K562 (cell line): ENCODE measurements at regions not wholly inside any gene's neighbourhood (a gene's known extent, or its start where the extent isn't known, plus 50 kb on each side); places are given as distances from the start of the nearest gene placed in this dataset.

Source experiments
- ATAC-seq: fragments of 200-7000 bp; cut with Tn5 transposase; 3 replicates; pipeline ENCODE4 v1.9.1; 2020; ENCODE audit warnings: moderate library complexity
- BruUV-seq: library from RNA; stranded (reverse); fragments of 400-500 nt; replicated peaks from 2 replicates; lab custom pipeline; 2021; lab: Mats Ljungman, UMichigan
- CTCF ChIA-PET: fragments of 300-600 bp; formaldehyde crosslinking; extraction: SDS; loops from one replicate; lab custom pipeline; 2021; ENCODE audit warnings: low intra/inter-chr PET ratio; lab: Yijun Ruan, JAX
- POLR2A ChIA-PET: fragments of 300-600, 350-650 bp; sonication (Branson Sonifier 250); formaldehyde crosslinking; extraction: SDS; loops from one replicate; lab custom pipeline; 2021; ENCODE audit warnings: antibody characterized with exemption, inconsistent platforms; lab: Yijun Ruan, JAX
- DNase-seq, 4 experiments: peaks; one replicate each; pipeline versions ENCODE4 v3.0.0 to v3.0.0-alpha.2; 2011 to 2018; ENCODE audit warnings: low spot score in 3 of 4, mixed read lengths in 3 of 4; ENCODE audit errors: extremely low read depth in 1 of 4
- FAIRE-seq: peaks from 2 replicates; lab custom pipeline; 2011; peaks lifted over from hg19 to GRCh38; lab: Jason Lieb, UNC
- H2AFZ ChIP-seq: 2 replicates; pipeline ENCODE4 v1.6.0; 2011; ENCODE audit warnings: low read depth, low read length, control low read depth, inconsistent platforms
- H3K27ac ChIP-seq: fragments of 200-600 bp; 3 replicates; pipeline ENCODE4 v1.8.0; 2011; ENCODE audit warnings: low read depth, mild to moderate bottlenecking, control low read depth, inconsistent platforms, low read length, moderate library complexity, mixed read lengths; ENCODE audit errors: extremely low read depth
- H3K27me3 ChIP-seq, 2 experiments: fragments of 300-600 bp in 1 of 2; 2 replicates in 1 of 2; 3 replicates in 1 of 2; pipeline versions ENCODE4 v1.6.0 to v1.8.0; 2011; ENCODE audit warnings: inconsistent platforms in 2 of 2, low read length in 2 of 2, mild to moderate bottlenecking in 1 of 2, mixed read lengths in 1 of 2, moderate library complexity in 1 of 2; ENCODE audit not compliant: control insufficient read depth in 2 of 2, insufficient read depth in 2 of 2
- H3K36me3 ChIP-seq: fragments of 300-600 bp; 3 replicates; pipeline ENCODE4 v1.8.0; 2011; ENCODE audit warnings: mild to moderate bottlenecking, low read length, inconsistent platforms; ENCODE audit not compliant: control insufficient read depth, insufficient read depth
- H3K4me1 ChIP-seq, 2 experiments: fragments of 200-600 bp in 1 of 2; replicated peaks in 1 of 2; 2 replicates in 1 of 2; 3 replicates in 1 of 2; pipeline versions ENCODE4 v1.5.1 to v1.8.0; 2011; ENCODE audit warnings: inconsistent platforms in 2 of 2, low read length in 2 of 2, mild to moderate bottlenecking in 1 of 2, mixed read lengths in 1 of 2, moderate library complexity in 1 of 2; ENCODE audit not compliant: control insufficient read depth in 2 of 2, insufficient read depth in 2 of 2
- H3K4me2 ChIP-seq: 2 replicates; pipeline ENCODE4 v1.6.1; 2011; ENCODE audit warnings: low read length, control low read depth, inconsistent platforms, mixed read lengths; ENCODE audit not compliant: insufficient read depth
- H3K4me3 ChIP-seq: fragments of 200-600 bp; sonication (generic), shearing (Covaris generic); 2 replicates; pipeline ENCODE4 v1.5.1; 2016; ENCODE audit warnings: control low read depth, inconsistent platforms
- H3K79me2 ChIP-seq: fragments of 200-600 bp; 3 replicates; pipeline ENCODE4 v1.8.0; 2011; ENCODE audit warnings: low read length, inconsistent platforms; ENCODE audit not compliant: control insufficient read depth, insufficient read depth
- H3K9ac ChIP-seq, 2 experiments: 2 replicates each; pipeline versions ENCODE4 v1.6.0 to v1.6.1; 2011; ENCODE audit warnings: low read depth in 2 of 2, low read length in 2 of 2, control low read depth in 1 of 2, inconsistent platforms in 1 of 2, mild to moderate bottlenecking in 1 of 2, mixed read lengths in 1 of 2; ENCODE audit not compliant: insufficient read depth in 1 of 2
- H3K9me1 ChIP-seq: one replicate; pipeline ENCODE4 v1.6.0; 2011; ENCODE audit warnings: inconsistent platforms, mild to moderate bottlenecking, low read length, moderate library complexity; ENCODE audit not compliant: control insufficient read depth, insufficient read depth
- H3K9me3 ChIP-seq: replicated peaks from 2 replicates; pipeline ENCODE4 v1.5.1; 2011; ENCODE audit warnings: low read depth, low read length, inconsistent platforms; ENCODE audit not compliant: control insufficient read depth, insufficient read depth
- H4K20me1 ChIP-seq: replicated peaks from 2 replicates; pipeline ENCODE4 v1.6.1; 2011; ENCODE audit warnings: low read length, inconsistent platforms, mixed read lengths; ENCODE audit not compliant: control insufficient read depth, insufficient read depth
- ARID3B ChIP-seq: fragments of 250-450 bp; sonication (Bioruptor Pico); IDR thresholded peaks from 2 replicates; pipeline ENCODE4 v1.4.0; 2020; ENCODE audit warnings: borderline replicate concordance
- HINFP ChIP-seq: fragments of 450-650 bp; conservative IDR thresholded peaks from 2 replicates; pipeline ENCODE4 v1.6.1; 2016; ENCODE audit warnings: missing genetic modification characterization, low read depth, mild to moderate bottlenecking, control low read depth, missing compliant biosample characterization
- OTX1 ChIP-seq: fragments of 450-650 bp; formaldehyde crosslinking; IDR thresholded peaks from 2 replicates; pipeline ENCODE4 v1.4.0; 2022; ENCODE audit warnings: mild to moderate bottlenecking
- POLR2G ChIP-seq: fragments of 200-400 bp; formaldehyde crosslinking; IDR thresholded peaks from 2 replicates; pipeline ENCODE4 v1.6.1; 2017; ENCODE audit warnings: low read depth, mild to moderate bottlenecking, antibody characterized with exemption, low read length, moderate library complexity
- SLC30A9 ChIP-seq: fragments of 250-450 bp; sonication (Bioruptor Pico); IDR thresholded peaks from 2 replicates; pipeline ENCODE4 v1.8.0; 2022; ENCODE audit warnings: mild to moderate bottlenecking, moderate library complexity
- YBX1 ChIP-seq: fragments of 450-650 bp; IDR thresholded peaks from 2 replicates; pipeline ENCODE4 v1.7.1; 2016; ENCODE audit warnings: mild to moderate bottlenecking
- ZBTB43 ChIP-seq: sonication (generic); formaldehyde crosslinking; IDR thresholded peaks from 2 replicates; pipeline ENCODE4 v1.8.0; 2023; ENCODE audit warnings: mild to moderate bottlenecking, missing genetic modification reagents
- ZHX1 ChIP-seq: fragments of 150-350 bp; conservative IDR thresholded peaks from 2 replicates; pipeline ENCODE4 v1.6.1; 2014; ENCODE audit warnings: low read length
- ZNF449 ChIP-seq: fragments of 250-450 bp; sonication (Bioruptor Pico); IDR thresholded peaks from 2 replicates; pipeline ENCODE4 v1.8.0; 2022; ENCODE audit warnings: moderate library complexity, mild to moderate bottlenecking, inconsistent platforms
- WGBS: fragments of 100-300 bp; shearing (Covaris generic); methylation state at CpG from one replicate; pipeline ENCODE4 v1.1.6; 2016; ENCODE audit warnings: low coverage, mixed read lengths; ENCODE audit not compliant: insufficient coverage; ENCODE audit errors: missing lambda C conversion rate; 5-methylcytosine and 5-hydroxymethylcytosine counted together
- in situ Hi-C: fragments of 300-500 bp; cut with MboI; formaldehyde crosslinking; loops from 4 replicates; pipeline ENCODE4 v1.15.0; 2018; ENCODE audit warnings: inconsistent platforms, mixed read lengths
- intact Hi-C: fragments of 100-400 bp; cut with micrococcal nuclease; formaldehyde crosslinking; loops from 2 replicates; pipeline ENCODE4 v1.14.2; 2022
- TF ChIP-seq, protein P1 (sequence below): sonication (generic); formaldehyde crosslinking; IDR thresholded peaks from 2 replicates; pipeline ENCODE4 v1.8.0; 2022; ENCODE audit warnings: missing genetic modification reagents, mild to moderate bottlenecking, moderate library complexity, borderline replicate concordance

GRCh38 chr10:78972160-78972946, 96.4 kb upstream of the ZMIZ1 start:
- FAIRE-seq (no peak), ATAC-seq (peak; percentile 78), DNase-seq (peak; percentile 85 to 88 (median 87))
- H4K20me1 ChIP-seq, result no peaks in the 10 kb centered on the region
- H3K27me3 ChIP-seq, result peaks cover 2 to 11% of the 10 kb centered on the region in 2 experiments; a peak in 4 of 5 replicates
- peak overlapping the region; percentile 98 for H3K27ac ChIP-seq
- peak overlapping the region; percentile 90 for H2AFZ ChIP-seq
- H3K9me3 ChIP-seq, result no peaks in the 10 kb centered on the region
- H3K36me3 ChIP-seq, result no peaks in the 10 kb centered on the region
- peak overlapping the region; percentile 86 to 88 for H3K9ac ChIP-seq
- H3K79me2 ChIP-seq, result no peaks in the 10 kb centered on the region
- CTCF ChIA-PET, result no interaction called here
- no peak overlapping the region; the same call in 1 of the 2 replicates for H3K4me3 ChIP-seq
- H3K9me1 ChIP-seq, result no peaks in the 10 kb centered on the region
- H3K4me1 ChIP-seq, result peaks cover 32 to 35% of the 10 kb centered on the region in 2 experiments
- in situ Hi-C loops, result no loop called here
- no TSS peak for BruUV-seq
- peak overlapping the region; percentile 97 for H3K4me2 ChIP-seq
- POLR2A ChIA-PET, result interaction anchor here (0.6 to 2.4 kb wide), 11 partner anchors 8 to 211 kb away, joined by 3 to 12 read pairs (median 4); no protein-coding TSS in a partner anchor
- WGBS, result 21% methylated on average over 11 of the region's 11 CpGs
- intact Hi-C loops, result loop anchor here (1.0 to 5.0 kb wide), 4 partner anchors 80 to 223 kb away; partner anchors contain the start of gene ZMIZ1
- TF ChIP-seq ZHX1 (no peak), POLR2G (no peak), HINFP (no peak), YBX1 (no peak), ZBTB43 (no peak), ZNF449 (CRISPR knock-in tag) (peak; percentile 83), OTX1 (CRISPR knock-in tag) (no peak), SLC30A9 (CRISPR knock-in tag) (no peak), ARID3B (CRISPR knock-in tag) (0 out of 2 replicates have a peak, but pooled peaks have one; percentile 23)
- TF ChIP-seq, protein P1, sequence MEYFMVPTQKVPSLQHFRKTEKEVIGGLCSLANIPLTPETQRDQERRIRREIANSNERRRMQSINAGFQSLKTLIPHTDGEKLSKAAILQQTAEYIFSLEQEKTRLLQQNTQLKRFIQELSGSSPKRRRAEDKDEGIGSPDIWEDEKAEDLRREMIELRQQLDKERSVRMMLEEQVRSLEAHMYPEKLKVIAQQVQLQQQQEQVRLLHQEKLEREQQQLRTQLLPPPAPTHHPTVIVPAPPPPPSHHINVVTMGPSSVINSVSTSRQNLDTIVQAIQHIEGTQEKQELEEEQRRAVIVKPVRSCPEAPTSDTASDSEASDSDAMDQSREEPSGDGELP (CRISPR knock-in tag), result peak; percentile 98
